ENCODE measurements at regions not wholly inside any gene's neighbourhood (a gene's known extent, or its start where the extent isn't known, plus 50 kb on each side); places are given as distances from the start of the nearest gene placed in this dataset.

- Mint-ChIP-seq H3K9me3 (peaks cover 11% of the 10 kb centered on the region), H3K4me3 (no peak overlapping the region), H3K27me3 (ENCODE audit: low read depth) (no peaks in the 10 kb centered on the region), H3K4me1 (peaks cover 17% of the 10 kb centered on the region), H3K27ac (no peak overlapping the region), H3K36me3 (ENCODE audit: low read depth) (no peaks in the 10 kb centered on the region)
- TF ChIP-seq, protein P1, sequence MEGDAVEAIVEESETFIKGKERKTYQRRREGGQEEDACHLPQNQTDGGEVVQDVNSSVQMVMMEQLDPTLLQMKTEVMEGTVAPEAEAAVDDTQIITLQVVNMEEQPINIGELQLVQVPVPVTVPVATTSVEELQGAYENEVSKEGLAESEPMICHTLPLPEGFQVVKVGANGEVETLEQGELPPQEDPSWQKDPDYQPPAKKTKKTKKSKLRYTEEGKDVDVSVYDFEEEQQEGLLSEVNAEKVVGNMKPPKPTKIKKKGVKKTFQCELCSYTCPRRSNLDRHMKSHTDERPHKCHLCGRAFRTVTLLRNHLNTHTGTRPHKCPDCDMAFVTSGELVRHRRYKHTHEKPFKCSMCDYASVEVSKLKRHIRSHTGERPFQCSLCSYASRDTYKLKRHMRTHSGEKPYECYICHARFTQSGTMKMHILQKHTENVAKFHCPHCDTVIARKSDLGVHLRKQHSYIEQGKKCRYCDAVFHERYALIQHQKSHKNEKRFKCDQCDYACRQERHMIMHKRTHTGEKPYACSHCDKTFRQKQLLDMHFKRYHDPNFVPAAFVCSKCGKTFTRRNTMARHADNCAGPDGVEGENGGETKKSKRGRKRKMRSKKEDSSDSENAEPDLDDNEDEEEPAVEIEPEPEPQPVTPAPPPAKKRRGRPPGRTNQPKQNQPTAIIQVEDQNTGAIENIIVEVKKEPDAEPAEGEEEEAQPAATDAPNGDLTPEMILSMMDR (IDR thresholded peaks at IDR 0.05; ENCODE audit: unreplicated experiment in 3 of 3) = no peak
These were observed 148.7 kb upstream of the PCGF5 start for GRCh38 chr10:91071786-91072185.

DNA sequence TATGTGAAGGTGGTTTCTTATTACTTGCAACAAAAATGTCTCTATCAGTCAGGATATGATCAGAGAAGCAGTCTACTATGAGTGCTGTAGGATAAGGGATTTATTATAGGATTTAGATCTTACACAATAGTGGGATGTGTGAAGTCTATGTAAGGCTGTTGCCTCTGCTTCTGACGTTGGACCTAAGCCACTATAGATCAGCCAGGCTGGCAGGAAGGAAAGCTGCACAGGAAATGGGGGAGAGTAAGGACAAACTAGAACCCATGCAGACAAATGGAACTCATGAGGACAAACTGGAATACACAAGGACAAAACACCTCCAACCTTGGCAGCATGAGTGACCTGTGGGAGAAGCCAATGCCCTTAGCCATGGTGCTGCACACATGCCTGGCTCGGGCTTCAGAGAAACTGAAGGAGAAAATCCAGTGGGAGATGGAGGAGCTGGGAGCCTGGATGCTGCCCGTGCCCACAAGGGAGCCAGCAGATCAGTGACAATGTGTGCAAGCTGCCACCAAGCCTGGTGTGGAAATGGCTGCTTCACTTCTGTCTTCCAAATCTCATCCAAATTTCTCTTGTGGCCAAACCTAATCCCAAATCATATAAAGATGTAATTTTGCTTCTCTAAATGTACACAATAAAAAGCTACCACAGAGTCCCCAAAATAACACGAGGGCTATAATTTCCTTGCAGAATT is 147.0 kb upstream of the PCGF5 start:
- Mint-ChIP-seq H3K4me3 (no peak overlapping the region), H3K9me3 (peaks cover 11% of the 10 kb centered on the region), H3K36me3 (ENCODE audit: low read depth) (no peaks in the 10 kb centered on the region), H3K27ac (peak overlapping the region in 1 of 3 experiments; percentile 24), H3K4me1 (peaks cover 34% of the 10 kb centered on the region), H3K27me3 (ENCODE audit: low read depth) (no peaks in the 10 kb centered on the region)
- TF ChIP-seq, protein P1 (IDR thresholded peaks at IDR 0.05; ENCODE audit: unreplicated experiment in 3 of 3) = no peak

DNA sequence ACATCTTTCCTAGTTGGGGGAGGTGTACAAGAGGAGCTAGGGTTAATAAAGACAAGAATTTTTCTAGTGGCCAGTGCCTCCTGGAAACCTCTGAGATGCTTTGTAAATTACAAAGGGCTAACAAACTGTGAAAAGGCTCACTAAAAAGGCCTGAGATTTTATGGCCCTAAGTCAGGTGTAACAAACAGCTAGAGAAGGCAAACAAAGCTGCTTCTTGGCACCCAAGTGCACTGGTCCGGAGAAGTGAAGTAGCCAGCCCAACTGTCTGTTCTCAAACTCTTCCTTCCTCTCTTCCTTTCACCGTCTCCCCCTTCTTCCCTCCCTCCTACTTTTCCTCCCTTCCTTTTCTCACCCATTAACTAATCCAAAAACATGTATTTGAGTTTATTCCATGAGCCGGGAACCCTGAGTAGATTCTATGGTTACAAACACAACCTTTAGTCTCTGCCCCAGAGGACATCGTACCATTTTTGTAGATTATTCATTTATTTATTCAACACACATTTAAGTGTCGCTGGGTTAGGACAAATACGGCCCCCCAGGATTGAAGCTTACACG is 143.4 kb upstream of the PCGF5 start:
- Mint-ChIP-seq H3K9me3 (peaks cover 17% of the 10 kb centered on the region), H3K27ac (peak overlapping the region; percentile 78 to 85 (median 82)), H3K4me1 (peaks cover 38% of the 10 kb centered on the region), H3K27me3 (ENCODE audit: low read depth) (no peaks in the 10 kb centered on the region), H3K36me3 (ENCODE audit: low read depth) (no peaks in the 10 kb centered on the region), H3K4me3 (peak overlapping the region in 1 of 3 experiments; percentile 21)
- TF ChIP-seq, protein P1 (IDR thresholded peaks at IDR 0.05; ENCODE audit: unreplicated experiment in 3 of 3) = no peak

- H3K27me3 Mint-ChIP-seq (ENCODE audit: low read depth) = no peaks in the 10 kb centered on the region
- TF ChIP-seq, protein P1 (IDR thresholded peaks at IDR 0.05; ENCODE audit: unreplicated experiment in 3 of 3) = no peak
- H3K4me1 Mint-ChIP-seq = peaks cover 34% of the 10 kb centered on the region
- H3K36me3 Mint-ChIP-seq (ENCODE audit: low read depth) = no peaks in the 10 kb centered on the region
- peaks cover 14% of the 10 kb centered on the region for H3K9me3 Mint-ChIP-seq
- peak overlapping the region in 1 of 3 experiments; percentile 21 for H3K4me3 Mint-ChIP-seq
- H3K27ac Mint-ChIP-seq = peak overlapping the region; percentile 78 to 85 (median 82)
These were observed 142.9 kb upstream of the PCGF5 start for GRCh38 chr10:91077549-91078071.

- no peaks in the 10 kb centered on the region for H3K36me3 Mint-ChIP-seq (ENCODE audit: low read depth)
- H3K9me3 Mint-ChIP-seq = peaks cover 9% of the 10 kb centered on the region
- no peaks in the 10 kb centered on the region for H3K27me3 Mint-ChIP-seq (ENCODE audit: low read depth)
- H3K27ac Mint-ChIP-seq = no peak overlapping the region
- peaks cover 26% of the 10 kb centered on the region for H3K4me1 Mint-ChIP-seq
- no peak overlapping the region for H3K4me3 Mint-ChIP-seq
- TF ChIP-seq, protein P1 (IDR thresholded peaks at IDR 0.05; ENCODE audit: unreplicated experiment in 3 of 3) = no peak
These were observed 139.7 kb upstream of the PCGF5 start for GRCh38 chr10:91080776-91081175.

All from nephron (organoid).